ENCODE measurements at regions not wholly inside any gene's neighbourhood (a gene's known extent, or its start where the extent isn't known, plus 50 kb on each side); places are given as distances from the start of the nearest gene placed in this dataset.

- TF ChIP-seq CTCF (IDR thresholded peaks at IDR 0.05) (no peak), POLR2A (IDR thresholded peaks at IDR 0.05) (no peak)
Measured at GRCh38 chr1:47599777-47600176, 161.9 kb downstream of the FOXD2 start.
